ENCODE measurements at regions not wholly inside any gene's neighbourhood (a gene's known extent, or its start where the extent isn't known, plus 50 kb on each side); places are given as distances from the start of the nearest gene placed in this dataset.

DNA sequence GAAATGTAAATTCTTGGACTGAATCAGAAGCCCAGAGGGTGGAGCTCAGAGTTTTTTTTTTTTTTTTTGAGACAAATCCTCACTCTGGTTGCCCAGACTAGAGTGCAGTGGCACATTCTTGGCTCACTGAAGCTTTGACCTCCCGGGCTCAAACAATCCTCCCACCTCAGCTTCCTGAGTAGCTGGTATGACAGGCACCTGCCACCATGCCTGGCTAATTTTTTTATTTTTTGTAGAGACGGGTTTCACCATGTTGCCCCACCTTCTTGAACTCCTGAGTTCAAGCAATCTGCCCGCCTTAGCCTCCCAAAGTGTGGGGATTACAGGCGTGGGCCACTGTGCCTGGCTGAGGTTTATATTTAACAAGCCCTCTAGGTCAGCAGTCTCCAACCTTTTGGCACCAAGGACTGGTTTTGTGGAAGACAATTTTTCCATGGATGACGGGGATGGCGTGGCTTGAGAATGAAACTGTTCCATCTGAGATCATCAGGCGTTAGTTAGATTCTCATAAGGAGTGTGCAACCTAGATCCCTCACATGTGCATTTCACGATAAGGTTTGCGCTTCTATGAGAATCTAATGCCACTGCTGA, 76.7 kb downstream of the FHIP1A start:
- Histone ChIP-seq H3K27ac (ENCODE audit: low read depth, low read length) (peak overlapping the region; percentile 49), H3K4me1 (ENCODE audit: insufficient read depth, low read length) (peaks cover 23% of the 10 kb centered on the region), H3K9me3 (ENCODE audit: insufficient read depth, low read depth, low read length) (no peaks in the 10 kb centered on the region), H3K4me2 (ENCODE audit: low read length) (peak overlapping the region; percentile 51), H3K4me3 (ENCODE audit: insufficient read depth, low read depth, low read length) (no peak overlapping the region), H3K79me2 (ENCODE audit: insufficient read depth, low read length) (no peaks in the 10 kb centered on the region), H3K27me3 (ENCODE audit: insufficient read depth, low read length) (no peaks in the 10 kb centered on the region), H4K20me1 (ENCODE audit: insufficient read depth, low read length) (no peaks in the 10 kb centered on the region), H3K36me3 (ENCODE audit: insufficient read depth, low read length) (no peaks in the 10 kb centered on the region), H2AFZ (ENCODE audit: low read depth, low read length) (peak overlapping the region; percentile 32), H3K9ac (ENCODE audit: low read length) (peak overlapping the region; percentile 37)
- H3K9me3 Mint-ChIP-seq (ENCODE audit: unreplicated experiment), result peaks cover 1% of the 10 kb centered on the region
- no peaks in the 10 kb centered on the region for H3K27me3 Mint-ChIP-seq (ENCODE audit: low read depth, unreplicated experiment)
- H3K4me1 Mint-ChIP-seq (ENCODE audit: low read depth, unreplicated experiment), result peaks cover 31% of the 10 kb centered on the region
- H3K4me3 Mint-ChIP-seq (ENCODE audit: unreplicated experiment), result no peak overlapping the region
- TF ChIP-seq, protein P1, sequence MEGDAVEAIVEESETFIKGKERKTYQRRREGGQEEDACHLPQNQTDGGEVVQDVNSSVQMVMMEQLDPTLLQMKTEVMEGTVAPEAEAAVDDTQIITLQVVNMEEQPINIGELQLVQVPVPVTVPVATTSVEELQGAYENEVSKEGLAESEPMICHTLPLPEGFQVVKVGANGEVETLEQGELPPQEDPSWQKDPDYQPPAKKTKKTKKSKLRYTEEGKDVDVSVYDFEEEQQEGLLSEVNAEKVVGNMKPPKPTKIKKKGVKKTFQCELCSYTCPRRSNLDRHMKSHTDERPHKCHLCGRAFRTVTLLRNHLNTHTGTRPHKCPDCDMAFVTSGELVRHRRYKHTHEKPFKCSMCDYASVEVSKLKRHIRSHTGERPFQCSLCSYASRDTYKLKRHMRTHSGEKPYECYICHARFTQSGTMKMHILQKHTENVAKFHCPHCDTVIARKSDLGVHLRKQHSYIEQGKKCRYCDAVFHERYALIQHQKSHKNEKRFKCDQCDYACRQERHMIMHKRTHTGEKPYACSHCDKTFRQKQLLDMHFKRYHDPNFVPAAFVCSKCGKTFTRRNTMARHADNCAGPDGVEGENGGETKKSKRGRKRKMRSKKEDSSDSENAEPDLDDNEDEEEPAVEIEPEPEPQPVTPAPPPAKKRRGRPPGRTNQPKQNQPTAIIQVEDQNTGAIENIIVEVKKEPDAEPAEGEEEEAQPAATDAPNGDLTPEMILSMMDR (IDR thresholded peaks at IDR 0.05; ENCODE audit: insufficient read depth, low read depth, low read length), result no peak
- no peak for TF ChIP-seq EZH2 (IDR thresholded peaks at IDR 0.05; ENCODE audit: insufficient read depth, low read length)
- peak overlapping the region; percentile 94 for H3K27ac Mint-ChIP-seq (ENCODE audit: unreplicated experiment)
- no peaks in the 10 kb centered on the region for H3K36me3 Mint-ChIP-seq (ENCODE audit: low read depth, unreplicated experiment)
- FAIRE-seq, result no peak
- DNase-seq (ENCODE audit: low read depth), result peak; percentile 36

DNA sequence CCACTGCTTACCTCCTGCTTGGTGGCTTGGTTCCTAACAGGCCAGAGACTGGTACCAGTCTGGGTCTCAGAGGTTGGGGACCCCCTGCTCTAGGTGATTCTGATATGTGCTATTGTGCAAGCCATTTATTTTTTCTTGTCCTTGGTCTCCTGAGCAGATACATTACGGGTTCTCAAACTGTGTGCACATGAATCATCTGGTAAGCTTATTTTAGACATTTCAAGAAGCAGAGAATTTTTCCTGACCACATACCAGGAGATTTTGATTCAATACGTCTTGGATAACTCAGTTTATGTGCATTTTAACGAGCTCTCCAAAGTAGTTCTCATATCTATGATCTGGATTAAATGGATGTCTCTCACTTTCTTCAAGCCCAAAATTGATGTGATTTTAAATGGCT, 77.2 kb downstream of the FHIP1A start:
- Histone ChIP-seq H3K9ac (ENCODE audit: low read length) (peak overlapping the region; percentile 11), H2AFZ (ENCODE audit: low read depth, low read length) (no peak overlapping the region), H3K79me2 (ENCODE audit: insufficient read depth, low read length) (no peaks in the 10 kb centered on the region), H3K4me3 (ENCODE audit: insufficient read depth, low read depth, low read length) (no peak overlapping the region), H3K27ac (ENCODE audit: low read depth, low read length) (peak overlapping the region; percentile 49), H3K27me3 (ENCODE audit: insufficient read depth, low read length) (no peaks in the 10 kb centered on the region), H4K20me1 (ENCODE audit: insufficient read depth, low read length) (no peaks in the 10 kb centered on the region), H3K36me3 (ENCODE audit: insufficient read depth, low read length) (no peaks in the 10 kb centered on the region), H3K4me2 (ENCODE audit: low read length) (peak overlapping the region; percentile 51), H3K4me1 (ENCODE audit: insufficient read depth, low read length) (peaks cover 23% of the 10 kb centered on the region), H3K9me3 (ENCODE audit: insufficient read depth, low read depth, low read length) (no peaks in the 10 kb centered on the region)
- TF ChIP-seq EZH2 (IDR thresholded peaks at IDR 0.05; ENCODE audit: insufficient read depth, low read length), result no peak
- TF ChIP-seq, protein P1 (IDR thresholded peaks at IDR 0.05; ENCODE audit: insufficient read depth, low read depth, low read length), result no peak
- Mint-ChIP-seq H3K4me1 (ENCODE audit: low read depth, unreplicated experiment) (peaks cover 31% of the 10 kb centered on the region), H3K9me3 (ENCODE audit: unreplicated experiment) (peaks cover 1% of the 10 kb centered on the region), H3K27me3 (ENCODE audit: low read depth, unreplicated experiment) (no peaks in the 10 kb centered on the region), H3K36me3 (ENCODE audit: low read depth, unreplicated experiment) (no peaks in the 10 kb centered on the region), H3K27ac (ENCODE audit: unreplicated experiment) (peak overlapping the region; percentile 94), H3K4me3 (ENCODE audit: unreplicated experiment) (no peak overlapping the region)
- FAIRE-seq, result peak; percentile 79
- DNase-seq (ENCODE audit: low read depth), result peak; percentile 86

DNA sequence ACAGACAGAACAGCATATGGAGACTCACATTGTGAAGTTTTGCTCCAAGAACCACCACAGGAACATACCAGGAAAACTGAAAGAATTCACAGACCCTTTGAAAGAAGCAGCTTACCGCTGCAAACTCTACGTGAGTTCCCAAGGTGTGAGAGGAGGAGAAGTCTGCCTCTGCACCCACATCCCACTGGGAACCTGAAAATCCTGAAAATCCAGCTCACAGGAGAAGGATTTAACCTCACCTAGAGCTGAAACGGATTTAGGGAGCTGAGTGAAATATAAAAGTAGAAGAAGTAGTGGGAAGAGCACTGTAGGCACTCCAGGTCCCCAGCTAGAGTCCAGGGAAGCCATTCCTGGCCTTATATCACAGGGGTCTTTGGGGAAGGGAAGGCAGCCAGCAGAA, 80.0 kb downstream of the FHIP1A start:
- H4K20me1 ChIP-seq (ENCODE audit: insufficient read depth, low read length), result no peaks in the 10 kb centered on the region
- Mint-ChIP-seq H3K4me3 (ENCODE audit: unreplicated experiment) (no peak overlapping the region), H3K36me3 (ENCODE audit: low read depth, unreplicated experiment) (no peaks in the 10 kb centered on the region), H3K4me1 (ENCODE audit: low read depth, unreplicated experiment) (peaks cover 24% of the 10 kb centered on the region), H3K27ac (ENCODE audit: unreplicated experiment) (no peak overlapping the region), H3K27me3 (ENCODE audit: low read depth, unreplicated experiment) (no peaks in the 10 kb centered on the region), H3K9me3 (ENCODE audit: unreplicated experiment) (peaks cover 4% of the 10 kb centered on the region)
- H3K36me3 ChIP-seq (ENCODE audit: insufficient read depth, low read length), result no peaks in the 10 kb centered on the region
- H3K4me2 ChIP-seq (ENCODE audit: low read length), result no peak overlapping the region
- H3K27me3 ChIP-seq (ENCODE audit: insufficient read depth, low read length), result no peaks in the 10 kb centered on the region
- H3K4me3 ChIP-seq (ENCODE audit: insufficient read depth, low read depth, low read length), result no peak overlapping the region
- DNase-seq (ENCODE audit: low read depth), result no peak
- FAIRE-seq, result no peak
- no peaks in the 10 kb centered on the region for H3K9me3 ChIP-seq (ENCODE audit: insufficient read depth, low read depth, low read length)
- peaks cover 23% of the 10 kb centered on the region for H3K4me1 ChIP-seq (ENCODE audit: insufficient read depth, low read length)
- no peak overlapping the region for H2AFZ ChIP-seq (ENCODE audit: low read depth, low read length)
- no peak overlapping the region for H3K9ac ChIP-seq (ENCODE audit: low read length)
- H3K79me2 ChIP-seq (ENCODE audit: insufficient read depth, low read length), result no peaks in the 10 kb centered on the region
- TF ChIP-seq, protein P1 (IDR thresholded peaks at IDR 0.05; ENCODE audit: insufficient read depth, low read depth, low read length), result no peak
- no peak for TF ChIP-seq EZH2 (IDR thresholded peaks at IDR 0.05; ENCODE audit: insufficient read depth, low read length)
- H3K27ac ChIP-seq (ENCODE audit: low read depth, low read length), result no peak overlapping the region

Data from astrocyte (in vitro differentiated cells and primary cell).